Duodenal mucosa (tissue), 2 donors: ENCODE measurements at regions not wholly inside any gene's neighbourhood (a gene's known extent, or its start where the extent isn't known, plus 50 kb on each side); places are given as distances from the start of the nearest gene placed in this dataset.

Experiments
- H3K27ac ChIP-seq: one replicate; pipeline ENCODE4 v1.7.0; 2013; ENCODE audit warnings: low read depth, low read length
- H3K27me3 ChIP-seq, 2 donors: one replicate each; pipeline ENCODE4 v1.7.0; 2013; ENCODE audit warnings: low read length in 2 of 2, control low read depth in 1 of 2; ENCODE audit not compliant: insufficient read depth in 2 of 2, control insufficient read depth in 1 of 2
- H3K36me3 ChIP-seq, 2 donors: one replicate each; pipeline ENCODE4 v1.7.0; 2013; ENCODE audit warnings: low read length in 2 of 2, control low read depth in 1 of 2; ENCODE audit not compliant: insufficient read depth in 2 of 2, control insufficient read depth in 1 of 2
- H3K4me1 ChIP-seq, 2 donors: one replicate each; pipeline ENCODE4 v1.7.0; 2013; ENCODE audit warnings: low read length in 2 of 2, control low read depth in 1 of 2; ENCODE audit not compliant: insufficient read depth in 2 of 2, control insufficient read depth in 1 of 2
- H3K4me3 ChIP-seq, 2 donors: one replicate each; pipeline ENCODE4 v1.7.0; 2013; ENCODE audit warnings: low read length in 2 of 2, low read depth in 1 of 2
- H3K9ac ChIP-seq, 2 donors: one replicate each; pipeline ENCODE4 v1.7.0; 2013; ENCODE audit warnings: low read length in 2 of 2, low read depth in 1 of 2
- H3K9me3 ChIP-seq, 2 donors: one replicate each; pipeline ENCODE4 v1.7.0; 2013; ENCODE audit warnings: low read length in 2 of 2, control low read depth in 1 of 2; ENCODE audit not compliant: control insufficient read depth in 1 of 2

- no peak overlapping the region for H3K27ac ChIP-seq
- no peak overlapping the region for H3K4me3 ChIP-seq
- H3K36me3 ChIP-seq, result no peaks in the 10 kb centered on the region
- H3K27me3 ChIP-seq, result no peaks in the 10 kb centered on the region
- H3K9ac ChIP-seq, result no peak overlapping the region
- H3K9me3 ChIP-seq, result no peaks in the 10 kb centered on the region
- H3K4me1 ChIP-seq, result no peaks in the 10 kb centered on the region
Observed at GRCh38 chr13:58858870-58859371, 1227.4 kb downstream of the PCDH17 start.

DNA sequence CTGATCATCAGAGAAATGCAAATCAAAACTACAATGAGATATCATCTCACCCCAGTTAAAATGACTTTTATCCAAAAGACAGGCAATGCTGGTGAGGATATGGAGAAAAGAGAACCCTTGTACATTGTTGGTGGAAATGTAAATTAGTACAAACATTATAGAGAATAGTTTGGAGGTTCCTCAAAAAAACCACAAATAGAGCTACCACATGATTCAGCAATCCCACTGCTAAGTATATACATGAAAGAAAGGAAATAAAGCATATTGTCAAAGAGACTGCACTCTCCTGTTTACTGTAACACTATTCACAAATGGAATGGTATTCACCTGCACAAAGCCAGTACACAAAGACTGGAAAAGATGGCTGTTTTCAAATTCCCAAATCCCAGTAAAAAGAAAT, 1233.7 kb downstream of the PCDH17 start:
- Histone ChIP-seq H3K4me1 (no peaks in the 10 kb centered on the region), H3K9me3 (no peaks in the 10 kb centered on the region), H3K27ac (no peak overlapping the region), H3K9ac (no peak overlapping the region), H3K4me3 (no peak overlapping the region), H3K27me3 (no peaks in the 10 kb centered on the region), H3K36me3 (no peaks in the 10 kb centered on the region)

DNA sequence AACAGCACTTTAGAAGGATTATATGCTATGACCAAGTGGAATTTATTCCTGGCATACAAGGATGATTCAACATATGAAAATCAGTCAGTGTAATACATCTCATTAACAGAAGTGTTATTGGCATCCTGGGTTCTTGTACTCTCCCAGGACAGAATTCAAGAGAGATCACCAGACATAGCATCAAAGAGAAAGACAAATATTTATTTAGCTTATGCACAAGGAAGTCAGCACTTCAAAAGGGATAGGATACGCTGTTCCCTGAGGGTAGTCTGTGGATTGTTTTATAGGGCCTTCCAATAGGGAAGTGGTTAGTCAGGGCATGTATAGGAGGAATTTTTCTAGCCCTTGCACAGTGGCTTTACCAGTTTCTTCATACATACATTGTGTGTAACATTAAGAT, 1238.0 kb downstream of the PCDH17 start:
- Histone ChIP-seq H3K27me3 (no peaks in the 10 kb centered on the region), H3K27ac (no peak overlapping the region), H3K4me3 (no peak overlapping the region), H3K9me3 (peaks cover 0 to 4% of the 10 kb centered on the region in 2 donors), H3K4me1 (no peaks in the 10 kb centered on the region), H3K9ac (no peak overlapping the region), H3K36me3 (no peaks in the 10 kb centered on the region)

- H3K9me3 ChIP-seq, result peaks cover 0 to under 1% of the 10 kb centered on the region in 2 donors
- H3K27me3 ChIP-seq, result no peaks in the 10 kb centered on the region
Observed at GRCh38 chr13:58876473-58876872, 1244.9 kb downstream of the PCDH17 start.

DNA sequence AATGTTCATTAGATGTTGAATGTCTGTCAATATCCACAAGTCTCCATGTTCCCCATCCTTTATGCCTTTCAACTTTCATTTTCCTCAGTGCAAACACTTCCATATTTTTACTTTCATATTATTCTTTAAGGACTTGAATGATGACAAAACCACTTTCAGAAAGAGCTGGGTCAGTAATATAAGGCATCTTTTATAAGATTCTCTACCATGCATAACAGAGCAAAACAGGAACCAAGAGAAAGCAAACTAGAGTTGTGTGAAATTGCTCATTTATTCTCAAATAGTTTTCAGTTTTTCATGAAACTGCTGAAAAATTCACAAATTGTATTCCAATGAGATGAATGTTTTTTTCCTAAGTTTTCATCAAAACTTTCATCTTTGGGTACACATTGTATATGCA, 1247.6 kb downstream of the PCDH17 start:
- Histone ChIP-seq H3K9ac (no peak overlapping the region), H3K4me1 (no peaks in the 10 kb centered on the region), H3K27ac (no peak overlapping the region), H3K36me3 (no peaks in the 10 kb centered on the region), H3K4me3 (peak overlapping the region in 1 of 2 donors; percentile 15), H3K9me3 (no peaks in the 10 kb centered on the region), H3K27me3 (no peaks in the 10 kb centered on the region)

More at GRCh38 chr13:58876473-58876872, 1244.9 kb downstream of the PCDH17 start:
- Histone ChIP-seq H3K4me1 (no peaks in the 10 kb centered on the region), H3K4me3 (no peak overlapping the region), H3K27ac (no peak overlapping the region), H3K9ac (no peak overlapping the region), H3K36me3 (no peaks in the 10 kb centered on the region)

DNA sequence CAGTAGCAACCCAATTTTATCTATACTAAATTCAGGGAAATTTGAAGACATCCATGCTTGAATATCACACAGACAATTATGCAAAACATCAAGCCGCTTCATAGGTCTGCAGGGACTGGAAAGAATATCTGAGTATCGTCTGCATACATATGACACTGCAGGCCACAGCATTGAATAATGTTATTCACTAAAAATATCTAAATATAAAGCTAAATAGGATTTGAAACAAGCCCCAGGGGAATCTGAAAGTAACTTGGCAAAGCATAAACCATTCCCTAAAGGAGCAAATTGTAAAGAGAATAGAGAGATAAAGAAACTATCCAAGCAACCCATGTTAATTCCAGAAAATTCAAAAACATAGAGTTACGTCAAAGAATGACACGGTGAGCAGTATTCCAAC, 1251.0 kb downstream of the PCDH17 start:
- Histone ChIP-seq H3K9ac (no peak overlapping the region), H3K36me3 (no peaks in the 10 kb centered on the region), H3K4me3 (no peak overlapping the region)

DNA sequence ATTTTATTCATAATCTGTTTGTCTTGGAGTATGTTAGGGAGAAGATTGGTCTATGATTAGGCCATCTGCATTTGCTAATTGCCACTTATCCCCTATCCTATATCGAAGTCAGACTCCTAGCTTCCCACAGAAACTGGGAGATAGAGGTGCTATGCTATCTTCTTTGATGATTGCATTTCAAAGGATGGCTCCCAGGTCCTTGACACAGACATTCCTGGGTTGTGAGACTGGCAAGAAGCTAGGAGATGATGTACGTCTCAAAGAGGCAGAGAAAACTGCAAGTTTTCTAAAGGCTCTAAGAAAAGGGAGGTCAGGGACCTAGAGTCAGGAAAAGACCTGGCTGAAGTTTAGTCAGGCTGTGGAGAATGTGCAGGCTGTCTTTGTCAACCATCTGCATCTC, 1251.9 kb downstream of the PCDH17 start:
- Histone ChIP-seq H3K9me3 (no peaks in the 10 kb centered on the region), H3K27me3 (no peaks in the 10 kb centered on the region), H3K9ac (no peak overlapping the region), H3K4me1 (no peaks in the 10 kb centered on the region), H3K4me3 (no peak overlapping the region), H3K36me3 (no peaks in the 10 kb centered on the region), H3K27ac (no peak overlapping the region)

More for the DNA sequence above, 1251.0 kb downstream of the PCDH17 start:
- Histone ChIP-seq H3K27ac (no peak overlapping the region), H3K9me3 (no peaks in the 10 kb centered on the region), H3K4me1 (no peaks in the 10 kb centered on the region), H3K27me3 (no peaks in the 10 kb centered on the region)

- Histone ChIP-seq H3K27me3 (no peaks in the 10 kb centered on the region), H3K9ac (no peak overlapping the region), H3K9me3 (no peaks in the 10 kb centered on the region), H3K4me3 (no peak overlapping the region), H3K27ac (no peak overlapping the region), H3K36me3 (no peaks in the 10 kb centered on the region), H3K4me1 (no peaks in the 10 kb centered on the region)
Observed at GRCh38 chr13:58884353-58885209, 1253.0 kb downstream of the PCDH17 start.

DNA sequence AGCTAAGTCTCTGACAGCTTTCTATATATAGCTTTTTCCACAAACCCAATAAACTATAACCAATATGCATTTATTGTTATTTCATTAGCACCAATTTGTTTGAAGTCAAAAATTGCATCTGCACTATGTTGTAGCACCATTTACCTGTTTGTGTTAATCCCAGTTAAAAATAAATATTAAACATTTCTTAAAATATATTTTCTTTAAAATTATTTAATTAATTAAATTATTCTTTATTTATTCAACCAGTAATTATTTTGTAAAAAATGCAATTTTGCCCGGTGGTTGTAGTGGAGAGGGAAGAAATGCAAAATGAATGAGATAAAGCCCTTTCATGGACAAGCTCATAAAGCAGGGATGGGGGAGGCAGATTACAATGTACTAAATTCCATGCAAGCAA, 1257.9 kb downstream of the PCDH17 start:
- no peak overlapping the region for H3K4me3 ChIP-seq
- H3K9ac ChIP-seq, result no peak overlapping the region

DNA sequence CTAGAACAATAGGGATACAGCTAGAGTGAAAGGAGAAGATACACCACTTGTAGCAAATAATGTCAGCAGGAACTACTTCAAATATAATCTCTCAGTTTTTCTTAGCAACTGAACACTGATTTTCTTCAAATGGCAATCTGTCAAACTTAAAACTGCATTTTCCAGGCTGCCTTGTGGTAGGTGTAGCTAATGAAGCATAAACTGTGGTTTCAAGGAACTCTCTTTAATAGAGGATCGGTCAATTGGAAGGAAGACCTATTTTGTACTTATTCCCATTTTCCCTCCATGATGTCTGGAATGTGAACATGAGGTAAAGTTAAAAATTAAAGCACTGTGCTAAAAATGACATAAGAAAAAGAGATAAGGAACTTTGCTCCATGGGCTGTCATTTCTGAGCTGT, 1261.9 kb downstream of the PCDH17 start:
- H3K4me1 ChIP-seq, result no peaks in the 10 kb centered on the region
- H3K27ac ChIP-seq, result no peak overlapping the region
- no peak overlapping the region for H3K4me3 ChIP-seq
- no peaks in the 10 kb centered on the region for H3K9me3 ChIP-seq
- no peak overlapping the region for H3K9ac ChIP-seq
- no peaks in the 10 kb centered on the region for H3K27me3 ChIP-seq
- H3K36me3 ChIP-seq, result no peaks in the 10 kb centered on the region

More for the DNA sequence above, 1257.9 kb downstream of the PCDH17 start:
- Histone ChIP-seq H3K9me3 (no peaks in the 10 kb centered on the region), H3K27ac (no peak overlapping the region), H3K27me3 (no peaks in the 10 kb centered on the region), H3K4me1 (no peaks in the 10 kb centered on the region), H3K36me3 (no peaks in the 10 kb centered on the region)
